GM13977 (cell line): ENCODE measurements at regions not wholly inside any gene's neighbourhood (a gene's known extent, or its start where the extent isn't known, plus 50 kb on each side); places are given as distances from the start of the nearest gene placed in this dataset.

Source experiments
- DNase-seq: peaks from one replicate; pipeline ENCODE4 v3.0.0; 2012; ENCODE audit warnings: low spot score
- CTCF ChIP-seq: IDR thresholded peaks from 2 replicates; pipeline ENCODE4 v1.5.1; 2012; ENCODE audit warnings: mild to moderate bottlenecking, control low read depth; ENCODE audit not compliant: insufficient read depth; ENCODE audit errors: extremely low read depth, missing control alignments
- in situ Hi-C: fragments of 300-500 bp; cut with MboI; formaldehyde crosslinking; loops from one replicate; pipeline ENCODE4 v1.12.0; 2022; ENCODE audit warnings: low sequenced_read_pairs, low pct_unique_long_range_greater_than_20kb, mixed read lengths, inconsistent platforms; ENCODE audit not compliant: unreplicated experiment

DNA sequence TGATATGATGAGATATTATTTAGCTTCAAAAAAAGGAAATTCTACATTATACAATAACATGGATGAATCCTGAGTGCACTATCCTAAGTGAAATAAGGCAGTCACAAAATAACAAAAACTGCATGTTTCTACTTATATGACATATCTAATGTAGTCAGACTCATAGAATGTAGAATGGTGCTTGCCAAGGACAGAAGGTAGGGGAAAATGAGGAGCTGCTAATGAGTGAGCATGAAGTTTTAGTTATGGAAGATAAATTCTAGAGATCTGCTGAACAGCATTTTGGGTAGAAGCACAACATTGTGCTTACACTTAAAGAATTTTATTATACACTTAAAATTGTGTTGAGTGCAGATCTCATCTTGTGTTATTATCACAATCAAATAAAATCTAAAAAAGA, 812.4 kb downstream of the KCTD16 start:
- in situ Hi-C loops = no loop called here
- TF ChIP-seq CTCF = no peak
- no peak for DNase-seq

DNA sequence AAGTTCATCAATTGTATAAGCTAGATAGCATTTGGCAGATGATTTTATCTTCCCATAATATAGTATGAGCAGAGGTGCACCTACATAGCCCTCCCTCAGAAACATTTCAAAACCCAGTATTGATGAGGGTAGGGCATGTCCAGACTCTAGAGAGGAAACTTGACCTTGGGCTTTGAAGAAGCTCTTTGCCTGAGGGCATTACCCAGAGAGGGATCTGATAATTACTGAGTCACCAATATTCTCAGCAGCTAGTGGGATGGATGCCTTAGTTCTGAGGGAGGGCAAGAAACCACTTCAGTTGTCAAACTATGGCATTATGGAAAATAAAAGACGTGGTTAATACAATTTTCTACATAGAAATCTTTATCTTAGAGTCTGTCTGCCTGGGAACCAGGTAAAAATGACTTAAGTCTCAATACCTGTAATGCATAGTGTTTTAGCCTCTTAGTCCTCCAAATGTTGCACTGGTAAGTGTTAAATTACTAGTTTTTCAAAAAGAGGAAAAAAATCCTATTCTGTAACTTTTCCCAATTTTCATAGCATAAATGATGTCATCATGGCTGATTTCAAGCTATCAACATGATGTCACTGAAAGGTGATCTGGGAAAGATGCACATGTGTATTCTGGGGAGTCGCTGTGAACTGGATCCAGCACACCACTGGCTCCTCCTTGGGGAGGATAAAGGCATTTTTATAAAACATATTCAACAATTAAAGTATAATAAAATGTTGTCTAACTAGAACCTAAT, 809.0 kb downstream of the KCTD16 start:
- in situ Hi-C loops = no loop called here
- DNase-seq = no peak
- TF ChIP-seq CTCF = no peak

- DNase-seq = no peak
- in situ Hi-C loops = no loop called here
- no peak for TF ChIP-seq CTCF
Observed at GRCh38 chr5:144972317-144972716, 801.6 kb downstream of the KCTD16 start.

- no peak for DNase-seq
- no peak for TF ChIP-seq CTCF
- in situ Hi-C loops = no loop called here
Observed at GRCh38 chr5:144971108-144971850, 800.6 kb downstream of the KCTD16 start.

GRCh38 chr5:144960296-144960695, 789.6 kb downstream of the KCTD16 start:
- no peak for TF ChIP-seq CTCF
- in situ Hi-C loops = no loop called here

DNA sequence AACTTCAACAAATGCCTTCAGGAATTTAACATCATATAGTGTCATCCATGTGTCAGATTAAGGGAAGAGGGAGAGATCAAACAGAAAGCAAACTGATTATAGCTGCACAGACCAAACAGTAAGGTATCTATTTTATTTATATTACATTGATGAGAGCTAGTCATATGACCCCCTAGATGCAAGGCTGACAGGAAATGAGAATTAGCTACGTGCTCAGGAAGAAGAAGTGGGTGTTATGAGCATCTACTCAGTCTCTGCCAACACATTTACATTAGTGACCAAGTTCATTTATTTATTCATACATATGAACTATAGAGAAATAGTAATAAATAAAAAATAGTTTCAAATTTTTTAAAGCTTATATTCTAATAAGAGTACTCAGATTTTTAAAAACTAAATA, 787.3 kb downstream of the KCTD16 start:
- TF ChIP-seq CTCF = no peak
- in situ Hi-C loops = no loop called here
- no peak for DNase-seq

More at GRCh38 chr5:144960296-144960695, 789.6 kb downstream of the KCTD16 start:
- DNase-seq = no peak
